ENCODE measurements at regions not wholly inside any gene's neighbourhood (a gene's known extent, or its start where the extent isn't known, plus 50 kb on each side); places are given as distances from the start of the nearest gene placed in this dataset.

DNA sequence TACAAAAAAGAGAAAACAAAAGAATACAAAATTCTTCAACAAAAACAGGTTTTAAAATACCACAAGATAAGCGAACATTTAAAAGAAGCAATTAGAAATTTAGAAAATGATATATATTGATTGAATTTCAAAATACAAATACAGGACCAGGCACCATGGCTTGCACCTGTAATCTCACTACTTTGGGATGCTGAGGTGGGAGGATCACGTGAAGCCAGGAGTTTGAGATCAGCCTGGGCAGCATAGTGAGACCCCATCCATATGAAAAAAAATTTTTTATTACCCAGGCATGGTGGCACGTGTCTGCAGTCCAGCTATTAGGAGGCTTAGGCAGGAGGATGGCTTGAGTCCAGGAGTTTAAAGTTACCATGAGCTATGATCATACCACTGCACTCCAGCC is 109.9 kb upstream of the SLC30A5 start:
- Histone ChIP-seq H2AFZ (ENCODE audit: low read length) (no peak overlapping the region), H4K20me1 (ENCODE audit: insufficient read depth, low read length) (no peaks in the 10 kb centered on the region), H3K27ac (ENCODE audit: low read depth, low read length, poor library complexity, severe bottlenecking) (no peak overlapping the region), H3K9ac (ENCODE audit: low read length) (no peak overlapping the region), H3K4me2 (ENCODE audit: low read length) (no peak overlapping the region), H3K36me3 (ENCODE audit: insufficient read depth, low read length) (no peaks in the 10 kb centered on the region), H3K4me1 (ENCODE audit: insufficient read depth, low read length, severe bottlenecking) (no peaks in the 10 kb centered on the region), H3F3A (ENCODE audit: insufficient read depth, low read length) (no peaks in the 10 kb centered on the region), H3K27me3 (ENCODE audit: insufficient read depth, low read length) (no peaks in the 10 kb centered on the region), H3K79me2 (ENCODE audit: insufficient read depth, low read length) (no peaks in the 10 kb centered on the region), H3K4me3 (ENCODE audit: low read depth, low read length, poor library complexity, severe bottlenecking) (no peak overlapping the region), H3K9me3 (ENCODE audit: low read length) (no peaks in the 10 kb centered on the region), H3K9me2 (ENCODE audit: low read depth, low read length) (no peaks in the 10 kb centered on the region)
- TF ChIP-seq, protein P1, sequence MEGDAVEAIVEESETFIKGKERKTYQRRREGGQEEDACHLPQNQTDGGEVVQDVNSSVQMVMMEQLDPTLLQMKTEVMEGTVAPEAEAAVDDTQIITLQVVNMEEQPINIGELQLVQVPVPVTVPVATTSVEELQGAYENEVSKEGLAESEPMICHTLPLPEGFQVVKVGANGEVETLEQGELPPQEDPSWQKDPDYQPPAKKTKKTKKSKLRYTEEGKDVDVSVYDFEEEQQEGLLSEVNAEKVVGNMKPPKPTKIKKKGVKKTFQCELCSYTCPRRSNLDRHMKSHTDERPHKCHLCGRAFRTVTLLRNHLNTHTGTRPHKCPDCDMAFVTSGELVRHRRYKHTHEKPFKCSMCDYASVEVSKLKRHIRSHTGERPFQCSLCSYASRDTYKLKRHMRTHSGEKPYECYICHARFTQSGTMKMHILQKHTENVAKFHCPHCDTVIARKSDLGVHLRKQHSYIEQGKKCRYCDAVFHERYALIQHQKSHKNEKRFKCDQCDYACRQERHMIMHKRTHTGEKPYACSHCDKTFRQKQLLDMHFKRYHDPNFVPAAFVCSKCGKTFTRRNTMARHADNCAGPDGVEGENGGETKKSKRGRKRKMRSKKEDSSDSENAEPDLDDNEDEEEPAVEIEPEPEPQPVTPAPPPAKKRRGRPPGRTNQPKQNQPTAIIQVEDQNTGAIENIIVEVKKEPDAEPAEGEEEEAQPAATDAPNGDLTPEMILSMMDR (IDR thresholded peaks at IDR 0.05; ENCODE audit: low read length) = no peak
- no peak for TF ChIP-seq EZH2 (IDR thresholded peaks at IDR 0.05; ENCODE audit: borderline replicate concordance, low read length)

DNA sequence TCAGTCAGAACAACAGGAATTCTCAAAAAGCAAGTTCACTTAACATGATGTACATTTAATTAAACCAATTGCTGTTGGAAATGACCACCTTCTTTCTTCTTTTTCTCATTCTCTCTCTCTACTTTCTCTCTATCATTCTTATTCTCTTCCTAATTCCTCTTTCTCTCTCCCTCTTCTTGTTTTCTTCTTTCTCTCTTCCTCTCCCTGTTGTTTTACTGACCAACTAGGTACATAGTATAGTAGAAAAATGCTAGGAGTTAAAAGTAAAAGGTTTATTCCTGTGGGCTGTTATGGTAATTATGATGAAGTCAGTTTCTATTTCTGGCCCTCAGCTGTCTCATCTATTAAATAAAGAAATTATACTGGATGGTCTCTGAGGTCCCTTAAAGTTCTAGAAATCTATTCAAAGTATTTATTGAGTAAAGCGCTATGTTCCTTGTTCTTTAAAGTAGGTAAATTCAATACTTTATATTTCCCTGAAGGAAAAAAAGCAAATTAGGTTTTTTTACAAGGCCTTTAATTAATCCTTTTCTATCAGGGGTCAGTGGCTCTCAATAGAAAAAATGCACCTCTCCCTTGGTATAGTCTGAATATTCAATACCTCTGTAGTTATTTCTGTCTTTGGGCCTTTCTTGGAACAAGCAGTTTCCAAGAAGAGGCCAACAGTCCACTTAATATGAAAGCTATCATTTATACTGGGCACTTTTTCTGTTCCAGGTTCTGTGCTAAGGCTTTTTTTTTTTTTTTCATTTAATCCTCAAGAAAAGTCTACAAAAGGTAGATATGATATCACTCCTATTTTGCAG is 102.3 kb upstream of the SLC30A5 start:
- Histone ChIP-seq H3K4me3 (ENCODE audit: low read depth, low read length, poor library complexity, severe bottlenecking) (no peak overlapping the region), H3K27me3 (ENCODE audit: insufficient read depth, low read length) (no peaks in the 10 kb centered on the region), H3K4me1 (ENCODE audit: insufficient read depth, low read length, severe bottlenecking) (no peaks in the 10 kb centered on the region), H3K9me2 (ENCODE audit: low read depth, low read length) (no peaks in the 10 kb centered on the region), H3K36me3 (ENCODE audit: insufficient read depth, low read length) (no peaks in the 10 kb centered on the region), H2AFZ (ENCODE audit: low read length) (no peak overlapping the region), H3K9me3 (ENCODE audit: low read length) (no peaks in the 10 kb centered on the region), H3F3A (ENCODE audit: insufficient read depth, low read length) (no peaks in the 10 kb centered on the region), H3K27ac (ENCODE audit: low read depth, low read length, poor library complexity, severe bottlenecking) (no peak overlapping the region), H4K20me1 (ENCODE audit: insufficient read depth, low read length) (no peaks in the 10 kb centered on the region), H3K4me2 (ENCODE audit: low read length) (no peak overlapping the region), H3K9ac (ENCODE audit: low read length) (no peak overlapping the region), H3K79me2 (ENCODE audit: insufficient read depth, low read length) (no peaks in the 10 kb centered on the region)
- TF ChIP-seq EZH2 (IDR thresholded peaks at IDR 0.05; ENCODE audit: borderline replicate concordance, low read length) = no peak
- TF ChIP-seq, protein P1 (IDR thresholded peaks at IDR 0.05; ENCODE audit: low read length) = no peak

DNA sequence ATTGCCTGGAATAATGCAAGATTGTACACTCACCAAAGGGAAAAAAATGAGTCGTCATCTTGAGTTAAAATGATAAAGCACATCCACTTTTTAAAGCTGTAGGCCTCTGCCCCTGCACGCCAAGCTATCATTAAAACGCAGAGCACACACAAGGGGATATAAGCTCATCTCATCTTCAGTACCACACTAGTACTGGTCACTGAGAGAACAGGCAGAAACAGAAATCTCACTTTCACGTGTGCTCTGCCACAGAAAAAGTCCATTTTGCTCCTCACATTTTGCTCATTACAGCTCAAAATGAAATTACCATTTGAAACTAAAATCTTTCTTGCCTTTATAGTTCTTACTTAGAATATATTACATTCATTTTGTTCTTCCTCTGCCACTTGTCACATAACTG is 99.2 kb upstream of the SLC30A5 start:
- Histone ChIP-seq H3K4me3 (ENCODE audit: low read depth, low read length, poor library complexity, severe bottlenecking) (no peak overlapping the region), H3K9ac (ENCODE audit: low read length) (no peak overlapping the region), H3K79me2 (ENCODE audit: insufficient read depth, low read length) (no peaks in the 10 kb centered on the region), H3K4me1 (ENCODE audit: insufficient read depth, low read length, severe bottlenecking) (no peaks in the 10 kb centered on the region), H3K9me3 (ENCODE audit: low read length) (no peaks in the 10 kb centered on the region), H3F3A (ENCODE audit: insufficient read depth, low read length) (no peaks in the 10 kb centered on the region), H3K27ac (ENCODE audit: low read depth, low read length, poor library complexity, severe bottlenecking) (no peak overlapping the region), H4K20me1 (ENCODE audit: insufficient read depth, low read length) (no peaks in the 10 kb centered on the region), H3K36me3 (ENCODE audit: insufficient read depth, low read length) (no peaks in the 10 kb centered on the region), H2AFZ (ENCODE audit: low read length) (no peak overlapping the region), H3K4me2 (ENCODE audit: low read length) (no peak overlapping the region), H3K27me3 (ENCODE audit: insufficient read depth, low read length) (no peaks in the 10 kb centered on the region), H3K9me2 (ENCODE audit: low read depth, low read length) (no peaks in the 10 kb centered on the region)
- no peak for TF ChIP-seq EZH2 (IDR thresholded peaks at IDR 0.05; ENCODE audit: borderline replicate concordance, low read length)
